WI38 (cell line): ENCODE measurements at regions not wholly inside any gene's neighbourhood (a gene's known extent, or its start where the extent isn't known, plus 50 kb on each side); places are given as distances from the start of the nearest gene placed in this dataset.
"Not testable (repeated sequence)": the region's sequence is repeated elsewhere in the genome, so short reads cannot be mapped to it uniquely, and the experiment has no call there.

Source experiments
- H3K4me3 ChIP-seq: 2 replicates; pipeline ENCODE4 v1.5.1; 2011; ENCODE audit warnings: low read depth, mild to moderate bottlenecking, control low read depth, low read length
- CTCF ChIP-seq: IDR thresholded peaks from 2 replicates; pipeline ENCODE4 v1.5.1; 2012; ENCODE audit warnings: low read depth, mild to moderate bottlenecking, control low read depth, low read length

- TF ChIP-seq CTCF: no peak
Measured at GRCh38 chr3:90076136-90076535, 968.7 kb downstream of the EPHA3 start.

GRCh38 chr3:90080988-90081387 lies 973.6 kb downstream of the EPHA3 start:
- TF ChIP-seq CTCF: no peak
- no peak overlapping the region for H3K4me3 ChIP-seq

More at GRCh38 chr3:90076136-90076535, 968.7 kb downstream of the EPHA3 start:
- H3K4me3 ChIP-seq: no peak overlapping the region

GRCh38 chr3:90086297-90086696 lies 978.9 kb downstream of the EPHA3 start:
- H3K4me3 ChIP-seq: not testable (repeated sequence)

- H3K4me3 ChIP-seq: no peak overlapping the region
- TF ChIP-seq CTCF: no peak
Measured at GRCh38 chr3:90087703-90088102, 980.3 kb downstream of the EPHA3 start.

GRCh38 chr3:90091549-90091948 lies 984.1 kb downstream of the EPHA3 start:
- no peak for TF ChIP-seq CTCF

GRCh38 chr3:90092994-90093393 lies 985.6 kb downstream of the EPHA3 start:
- no peak overlapping the region for H3K4me3 ChIP-seq
- no peak for TF ChIP-seq CTCF

More at GRCh38 chr3:90091549-90091948, 984.1 kb downstream of the EPHA3 start:
- no peak overlapping the region for H3K4me3 ChIP-seq

- no peak overlapping the region for H3K4me3 ChIP-seq
- no peak for TF ChIP-seq CTCF
Measured at GRCh38 chr3:90095811-90096210, 988.4 kb downstream of the EPHA3 start.

GRCh38 chr3:90099493-90099892 lies 992.1 kb downstream of the EPHA3 start:
- no peak overlapping the region for H3K4me3 ChIP-seq
- TF ChIP-seq CTCF: no peak
